CD14-positive monocyte (primary cell): ENCODE measurements at regions not wholly inside any gene's neighbourhood (a gene's known extent, or its start where the extent isn't known, plus 50 kb on each side); places are given as distances from the start of the nearest gene placed in this dataset.

Experiments
- DNase-seq, 3 donors: peaks; one replicate each; pipeline ENCODE4 v3.0.0-alpha.2; 2011 to 2022
- H2AFZ ChIP-seq: 2 replicates; pipeline ENCODE4 v1.6.0; 2012; ENCODE audit warnings: mild to moderate bottlenecking, low read depth, low read length, inconsistent platforms; ENCODE audit not compliant: insufficient read depth, poor library complexity, severe bottlenecking
- H3K27ac ChIP-seq, 2 donors: 1 replicate in 1 of 2; 2 replicates in 1 of 2; pipeline ENCODE4 v1.5.1; 2012 to 2013; ENCODE audit warnings: low read length in 2 of 2, control low read depth in 1 of 2, inconsistent platforms in 1 of 2, low read depth in 1 of 2, mild to moderate bottlenecking in 1 of 2
- H3K27me3 ChIP-seq, 2 donors: one replicate each; pipeline versions ENCODE4 v1.6.0 to v1.6.1; 2011 to 2013; ENCODE audit warnings: low read length in 2 of 2; ENCODE audit not compliant: control insufficient read depth in 2 of 2, insufficient read depth in 2 of 2
- H3K36me3 ChIP-seq, 2 donors: replicated peaks in 1 of 2; 1 replicate in 1 of 2; 2 replicates in 1 of 2; pipeline versions ENCODE4 v1.5.1 to v1.6.1; 2012 to 2013; ENCODE audit warnings: low read length in 2 of 2, control low read depth in 1 of 2, inconsistent platforms in 1 of 2, mild to moderate bottlenecking in 1 of 2; ENCODE audit not compliant: insufficient read depth in 2 of 2, control insufficient read depth in 1 of 2
- H3K4me1 ChIP-seq, 2 donors: 1 replicate in 1 of 2; 2 replicates in 1 of 2; pipeline versions ENCODE4 v1.5.1 to v1.6.1; 2012 to 2013; ENCODE audit warnings: low read length in 2 of 2, control low read depth in 1 of 2, inconsistent platforms in 1 of 2, mild to moderate bottlenecking in 1 of 2, moderate library complexity in 1 of 2; ENCODE audit not compliant: insufficient read depth in 2 of 2, control insufficient read depth in 1 of 2
- H3K4me2 ChIP-seq: replicated peaks from 2 replicates; pipeline ENCODE3; 2012; ENCODE audit warnings: low read length, moderate library complexity, mild to moderate bottlenecking; ENCODE audit not compliant: poor library complexity, severe bottlenecking; ENCODE audit errors: extremely low read depth
- H3K4me3 ChIP-seq, 3 experiments: fragments of 200-600 bp in 1 of 3; sonication (generic) in 1 of 3; replicated peaks in 1 of 3; 1 replicate in 2 of 3; 2 replicates in 1 of 3; pipeline ENCODE4 v1.5.1; 2011 to 2013; ENCODE audit warnings: low read length in 3 of 3, mild to moderate bottlenecking in 3 of 3, control low read depth in 2 of 3, low read depth in 2 of 3, inconsistent platforms in 1 of 3, moderate library complexity in 1 of 3
- H3K79me2 ChIP-seq: 2 replicates; pipeline ENCODE4 v1.6.0; 2012; ENCODE audit warnings: mild to moderate bottlenecking, control low read depth, inconsistent platforms, low read length, moderate library complexity; ENCODE audit not compliant: insufficient read depth
- H3K9ac ChIP-seq: 2 replicates; pipeline ENCODE4 v1.6.0; 2017; ENCODE audit warnings: low read length, mild to moderate bottlenecking; ENCODE audit not compliant: insufficient read depth, poor library complexity, severe bottlenecking
- H3K9me3 ChIP-seq, 2 donors: replicated peaks in 1 of 2; 1 replicate in 1 of 2; 2 replicates in 1 of 2; pipeline versions ENCODE4 v1.5.1 to v1.6.1; 2012 to 2013; ENCODE audit warnings: low read length in 2 of 2, control low read depth in 1 of 2; ENCODE audit not compliant: control insufficient read depth in 1 of 2, insufficient read depth in 1 of 2
- H4K20me1 ChIP-seq: 2 replicates; pipeline ENCODE4 v1.6.0; 2012; ENCODE audit warnings: mild to moderate bottlenecking, low read length, control low read depth, moderate library complexity; ENCODE audit not compliant: insufficient read depth
- H3K27ac Mint-ChIP-seq, 7 donors: one replicate each; pipeline ENCODE4 v1.8.0; 2020; ENCODE audit warnings: mild to moderate bottlenecking in 7 of 7, mixed read lengths in 7 of 7, moderate library complexity in 6 of 7, inconsistent platforms in 2 of 7
- H3K27me3 Mint-ChIP-seq, 3 donors: one replicate each; pipeline ENCODE4 v1.8.0; 2021 to 2022; ENCODE audit warnings: low read depth in 3 of 3, mild to moderate bottlenecking in 3 of 3, mixed read lengths in 3 of 3, moderate library complexity in 3 of 3, inconsistent platforms in 1 of 3
- H3K36me3 Mint-ChIP-seq, 2 donors: one replicate each; pipeline ENCODE4 v1.8.0; 2020; ENCODE audit warnings: mixed read lengths in 2 of 2, inconsistent platforms in 1 of 2, mild to moderate bottlenecking in 1 of 2
- H3K4me1 Mint-ChIP-seq: one replicate; pipeline ENCODE4 v1.8.0; 2020; ENCODE audit warnings: mild to moderate bottlenecking, mixed read lengths
- H3K4me3 Mint-ChIP-seq, 2 donors: one replicate each; pipeline ENCODE4 v1.8.0; 2020; ENCODE audit warnings: mild to moderate bottlenecking in 2 of 2, mixed read lengths in 2 of 2, moderate library complexity in 1 of 2
- H3K9me3 Mint-ChIP-seq, 7 donors: one replicate each; pipeline ENCODE4 v1.8.0; 2020 to 2022; ENCODE audit warnings: mixed read lengths in 7 of 7, mild to moderate bottlenecking in 6 of 7, moderate library complexity in 6 of 7, inconsistent platforms in 2 of 7
- WGBS: methylation state at CpG from one replicate; pipeline ENCODE4 v1.1.5; 2013; ENCODE audit warnings: missing lambda C conversion rate; ENCODE audit not compliant: insufficient coverage; 5-methylcytosine and 5-hydroxymethylcytosine counted together
- intact Hi-C, 2 donors: fragments of 100-400 bp; cut with micrococcal nuclease; formaldehyde crosslinking; loops; one replicate each; pipeline versions ENCODE4 v1.15.0 to v1.15.1; 2023
- TF ChIP-seq, protein P1 (sequence below): fragments of 200-600 bp; IDR thresholded peaks from one replicate; pipeline ENCODE4 v1.8.0; 2022; ENCODE audit warnings: antibody characterized with exemption, mild to moderate bottlenecking

DNA sequence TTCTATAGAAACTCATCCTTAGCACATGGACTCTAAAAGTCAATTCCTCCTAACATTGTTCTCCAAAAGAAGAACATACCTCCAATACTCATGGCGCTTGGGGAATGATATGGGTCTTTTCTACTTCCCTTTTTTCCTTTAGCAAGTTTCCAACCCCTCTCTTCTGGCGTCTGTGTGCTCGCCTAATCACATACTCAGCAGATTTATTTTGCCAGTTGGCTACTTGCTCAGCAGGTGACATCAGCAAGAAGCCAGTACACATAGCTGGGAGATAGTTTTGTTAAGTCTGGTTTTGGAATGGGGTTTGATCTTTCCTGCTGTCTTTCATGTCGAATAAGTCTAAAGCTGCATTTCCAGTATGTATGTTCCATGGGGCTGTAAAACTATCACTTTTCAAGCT lies 193.8 kb downstream of the POM121L12 start:
- Histone ChIP-seq H3K27me3 (no peaks in the 10 kb centered on the region), H3K4me1 (no peaks in the 10 kb centered on the region), H3K4me2 (no peak overlapping the region), H3K4me3 (no peak overlapping the region), H3K9me3 (peaks cover 13 to 19% of the 10 kb centered on the region in 2 donors), H3K79me2 (no peaks in the 10 kb centered on the region), H3K9ac (no peak overlapping the region), H3K27ac (no peak overlapping the region), H4K20me1 (no peaks in the 10 kb centered on the region), H3K36me3 (no peaks in the 10 kb centered on the region), H2AFZ (no peak overlapping the region)
- no peak overlapping the region for H3K4me3 Mint-ChIP-seq
- WGBS = 80% methylated on average over 1 of the region's 4 CpGs
- H3K9me3 Mint-ChIP-seq = peaks cover 0 to 18% (median 8%) of the 10 kb centered on the region in 7 donors
- no peaks in the 10 kb centered on the region for H3K36me3 Mint-ChIP-seq
- no peak for DNase-seq
- H3K27ac Mint-ChIP-seq = no peak overlapping the region
- intact Hi-C loops = no loop called here
- H3K27me3 Mint-ChIP-seq = no peaks in the 10 kb centered on the region
- TF ChIP-seq, protein P1, sequence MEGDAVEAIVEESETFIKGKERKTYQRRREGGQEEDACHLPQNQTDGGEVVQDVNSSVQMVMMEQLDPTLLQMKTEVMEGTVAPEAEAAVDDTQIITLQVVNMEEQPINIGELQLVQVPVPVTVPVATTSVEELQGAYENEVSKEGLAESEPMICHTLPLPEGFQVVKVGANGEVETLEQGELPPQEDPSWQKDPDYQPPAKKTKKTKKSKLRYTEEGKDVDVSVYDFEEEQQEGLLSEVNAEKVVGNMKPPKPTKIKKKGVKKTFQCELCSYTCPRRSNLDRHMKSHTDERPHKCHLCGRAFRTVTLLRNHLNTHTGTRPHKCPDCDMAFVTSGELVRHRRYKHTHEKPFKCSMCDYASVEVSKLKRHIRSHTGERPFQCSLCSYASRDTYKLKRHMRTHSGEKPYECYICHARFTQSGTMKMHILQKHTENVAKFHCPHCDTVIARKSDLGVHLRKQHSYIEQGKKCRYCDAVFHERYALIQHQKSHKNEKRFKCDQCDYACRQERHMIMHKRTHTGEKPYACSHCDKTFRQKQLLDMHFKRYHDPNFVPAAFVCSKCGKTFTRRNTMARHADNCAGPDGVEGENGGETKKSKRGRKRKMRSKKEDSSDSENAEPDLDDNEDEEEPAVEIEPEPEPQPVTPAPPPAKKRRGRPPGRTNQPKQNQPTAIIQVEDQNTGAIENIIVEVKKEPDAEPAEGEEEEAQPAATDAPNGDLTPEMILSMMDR = no peak
- H3K4me1 Mint-ChIP-seq = no peaks in the 10 kb centered on the region

DNA sequence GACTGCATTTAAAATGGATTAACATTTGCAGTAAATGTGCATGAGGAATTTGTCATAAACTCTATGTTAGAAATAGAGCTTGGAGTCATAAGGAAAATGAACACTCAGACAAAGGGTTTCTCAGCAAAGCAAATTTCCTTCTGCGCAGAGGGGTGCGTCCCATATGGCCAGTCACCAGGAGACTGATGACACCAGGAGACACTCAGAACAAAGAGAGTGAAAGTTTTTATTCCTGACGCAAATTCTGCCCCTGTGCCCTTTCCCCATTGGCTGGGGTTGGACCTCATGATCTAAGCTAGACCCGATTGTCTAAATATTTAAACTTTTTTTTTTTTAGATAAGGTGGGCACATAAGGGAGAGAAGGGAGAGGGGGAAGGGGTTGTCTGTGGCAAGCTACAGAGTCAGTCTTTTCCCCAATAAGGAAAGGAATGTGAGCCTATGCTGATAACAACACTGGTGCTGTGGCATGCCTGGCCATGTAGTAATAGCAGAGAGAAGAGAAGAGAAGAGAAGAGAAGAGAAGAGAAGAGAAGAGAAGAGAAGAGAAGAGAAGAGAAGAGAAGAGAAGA lies 202.0 kb downstream of the POM121L12 start:
- Histone ChIP-seq H3K9me3 (peaks cover 17 to 18% of the 10 kb centered on the region in 2 donors), H3K36me3 (no peaks in the 10 kb centered on the region), H3K27ac (no peak overlapping the region), H3K79me2 (no peaks in the 10 kb centered on the region), H3K4me1 (no peaks in the 10 kb centered on the region), H3K27me3 (no peaks in the 10 kb centered on the region), H3K4me3 (no peak overlapping the region), H3K9ac (no peak overlapping the region), H4K20me1 (no peaks in the 10 kb centered on the region), H2AFZ (no peak overlapping the region), H3K4me2 (no peak overlapping the region)
- Mint-ChIP-seq H3K27ac (no peak overlapping the region), H3K4me1 (no peaks in the 10 kb centered on the region), H3K27me3 (no peaks in the 10 kb centered on the region), H3K36me3 (no peaks in the 10 kb centered on the region), H3K9me3 (peaks cover 2 to 21% (median 10%) of the 10 kb centered on the region in 7 donors), H3K4me3 (no peak overlapping the region)
- WGBS = 83% methylated on average over 1 of the region's 4 CpGs
- no peak for DNase-seq
- TF ChIP-seq, protein P1 = no peak
- intact Hi-C loops = no loop called here
